Common myeloid progenitor, CD34-positive (primary cell): ENCODE measurements at regions not wholly inside any gene's neighbourhood (a gene's known extent, or its start where the extent isn't known, plus 50 kb on each side); places are given as distances from the start of the nearest gene placed in this dataset.

Source experiments
- CTCF ChIA-PET: fragments of 350-600 bp; sonication (Branson Sonifier 250); formaldehyde crosslinking; loops from one replicate; lab custom pipeline; 2021; ENCODE audit warnings: antibody characterized with exemption; lab: Charles Lee
- POLR2A ChIA-PET: fragments of 350-600 bp; sonication (Branson Sonifier 250); formaldehyde crosslinking; loops from one replicate; lab custom pipeline; 2021; ENCODE audit warnings: antibody characterized with exemption; lab: Charles Lee
- DNase-seq, 3 donors: peaks; one replicate each; pipeline versions ENCODE4 v3.0.0 to v3.0.0-alpha.2; 2013
- H3K27ac ChIP-seq, 2 experiments: 1 replicate in 1 of 2; 2 replicates in 1 of 2; pipeline ENCODE4 v1.7.0; 2013; ENCODE audit warnings: inconsistent platforms in 2 of 2, low read length in 2 of 2, mild to moderate bottlenecking in 2 of 2, low read depth in 1 of 2, moderate library complexity in 1 of 2; ENCODE audit not compliant: severe bottlenecking in 2 of 2, insufficient read depth in 1 of 2, poor library complexity in 1 of 2
- H3K27me3 ChIP-seq, 5 experiments: replicated peaks in 2 of 5; 1 replicate in 3 of 5; 2 replicates in 2 of 5; pipeline versions ENCODE4 v1.6.1 to v1.7.0; 2013; ENCODE audit warnings: low read length in 4 of 5, mild to moderate bottlenecking in 2 of 5, moderate library complexity in 2 of 5, inconsistent platforms in 1 of 5; ENCODE audit not compliant: insufficient read depth in 5 of 5, control insufficient read depth in 4 of 5
- H3K36me3 ChIP-seq, 4 experiments: 1 replicate in 2 of 4; 2 replicates in 2 of 4; pipeline versions ENCODE4 v1.6.1 to v1.7.0; 2013; ENCODE audit warnings: low read length in 3 of 4, control low read depth in 1 of 4, mild to moderate bottlenecking in 1 of 4; ENCODE audit not compliant: control insufficient read depth in 4 of 4, insufficient read depth in 4 of 4
- H3K4me1 ChIP-seq, 4 experiments: 1 replicate in 3 of 4; 2 replicates in 1 of 4; pipeline versions ENCODE4 v1.6.1 to v1.7.1; 2013; ENCODE audit warnings: low read length in 3 of 4, mild to moderate bottlenecking in 3 of 4, control low read depth in 1 of 4, inconsistent platforms in 1 of 4, moderate library complexity in 1 of 4; ENCODE audit not compliant: control insufficient read depth in 4 of 4, insufficient read depth in 4 of 4; ENCODE audit errors: control extremely low read depth in 1 of 4
- H3K4me3 ChIP-seq, 7 experiments: 1 replicate in 4 of 7; 2 replicates in 3 of 7; pipeline versions ENCODE4 v1.5.1 to v1.7.0; 2013; ENCODE audit warnings: mild to moderate bottlenecking in 7 of 7, low read length in 6 of 7, moderate library complexity in 6 of 7, inconsistent platforms in 2 of 7, low read depth in 2 of 7, control low read depth in 1 of 7; ENCODE audit not compliant: insufficient read depth in 4 of 7, control insufficient read depth in 1 of 7; ENCODE audit errors: extremely low read depth in 1 of 7
- H3K9me3 ChIP-seq, 5 experiments: 1 replicate in 4 of 5; 2 replicates in 1 of 5; pipeline versions ENCODE4 v1.6.1 to v1.7.1; 2013; ENCODE audit warnings: low read length in 4 of 5, mild to moderate bottlenecking in 2 of 5, inconsistent platforms in 1 of 5, low read depth in 1 of 5, moderate library complexity in 1 of 5; ENCODE audit not compliant: control insufficient read depth in 4 of 5, insufficient read depth in 2 of 5; ENCODE audit errors: control extremely low read depth in 1 of 5
- WGBS: methylation state at CpG from one replicate; pipeline ENCODE4 v1.1.5; 2013; ENCODE audit not compliant: insufficient coverage; 5-methylcytosine and 5-hydroxymethylcytosine counted together

DNA sequence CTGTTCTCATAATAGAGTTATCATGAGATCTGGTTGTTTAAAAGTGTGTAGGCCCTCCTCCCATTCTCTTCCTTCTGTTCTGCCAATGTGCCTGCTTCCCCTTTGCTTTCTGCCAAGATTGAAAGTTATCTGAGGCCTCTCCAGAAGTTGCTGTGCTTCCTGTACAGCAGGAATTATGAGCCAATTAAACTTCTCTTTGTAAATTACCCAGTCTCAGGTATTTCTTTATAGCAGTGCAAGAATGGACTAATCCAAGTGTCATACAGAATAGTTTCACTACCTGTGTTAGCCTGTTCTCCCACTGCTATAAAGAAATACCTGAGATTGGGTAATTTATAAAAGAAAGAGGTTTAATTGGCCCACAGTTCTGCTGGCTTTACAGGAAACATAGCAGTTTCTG lies 100.0 kb downstream of the CD24 start:
- DNase-seq: no peak
- ChIA-PET CTCF (no interaction called here), POLR2A (no interaction called here)
- Histone ChIP-seq H3K27me3 (peaks cover 0 to 1% (median 0%) of the 10 kb centered on the region in 5 experiments), H3K9me3 (peaks cover 0 to 7% (median 3%) of the 10 kb centered on the region in 5 experiments), H3K36me3 (no peaks in the 10 kb centered on the region), H3K27ac (no peak overlapping the region), H3K4me3 (no peak overlapping the region), H3K4me1 (no peaks in the 10 kb centered on the region)

DNA sequence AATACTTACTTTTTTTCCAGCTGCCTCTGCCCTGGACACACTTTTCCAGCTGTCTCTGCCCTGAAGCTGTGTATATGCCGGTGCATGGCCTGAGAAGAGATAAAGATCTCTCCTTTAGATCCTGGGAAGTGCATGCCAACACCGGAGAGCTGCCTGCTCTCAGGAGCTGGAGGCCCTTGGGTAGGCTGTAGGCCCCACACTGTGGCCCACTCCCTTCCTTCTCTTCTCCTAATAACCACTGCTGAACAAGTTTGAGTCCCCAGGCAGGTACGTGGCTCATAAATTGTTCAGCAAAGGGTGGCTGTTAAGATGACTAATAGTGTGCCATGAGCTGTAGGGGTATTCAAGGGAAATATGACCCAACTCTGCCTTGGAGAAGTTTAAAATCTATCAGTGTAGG lies 102.5 kb downstream of the CD24 start:
- Histone ChIP-seq H3K9me3 (peaks cover 0 to 9% (median 6%) of the 10 kb centered on the region in 5 experiments), H3K27ac (no peak overlapping the region), H3K27me3 (no peaks in the 10 kb centered on the region), H3K4me3 (no peak overlapping the region), H3K4me1 (no peaks in the 10 kb centered on the region), H3K36me3 (no peaks in the 10 kb centered on the region)
- CTCF ChIA-PET: no interaction called here
- DNase-seq: no peak
- WGBS: 83% methylated on average over 1 of the region's 3 CpGs
- POLR2A ChIA-PET: no interaction called here

DNA sequence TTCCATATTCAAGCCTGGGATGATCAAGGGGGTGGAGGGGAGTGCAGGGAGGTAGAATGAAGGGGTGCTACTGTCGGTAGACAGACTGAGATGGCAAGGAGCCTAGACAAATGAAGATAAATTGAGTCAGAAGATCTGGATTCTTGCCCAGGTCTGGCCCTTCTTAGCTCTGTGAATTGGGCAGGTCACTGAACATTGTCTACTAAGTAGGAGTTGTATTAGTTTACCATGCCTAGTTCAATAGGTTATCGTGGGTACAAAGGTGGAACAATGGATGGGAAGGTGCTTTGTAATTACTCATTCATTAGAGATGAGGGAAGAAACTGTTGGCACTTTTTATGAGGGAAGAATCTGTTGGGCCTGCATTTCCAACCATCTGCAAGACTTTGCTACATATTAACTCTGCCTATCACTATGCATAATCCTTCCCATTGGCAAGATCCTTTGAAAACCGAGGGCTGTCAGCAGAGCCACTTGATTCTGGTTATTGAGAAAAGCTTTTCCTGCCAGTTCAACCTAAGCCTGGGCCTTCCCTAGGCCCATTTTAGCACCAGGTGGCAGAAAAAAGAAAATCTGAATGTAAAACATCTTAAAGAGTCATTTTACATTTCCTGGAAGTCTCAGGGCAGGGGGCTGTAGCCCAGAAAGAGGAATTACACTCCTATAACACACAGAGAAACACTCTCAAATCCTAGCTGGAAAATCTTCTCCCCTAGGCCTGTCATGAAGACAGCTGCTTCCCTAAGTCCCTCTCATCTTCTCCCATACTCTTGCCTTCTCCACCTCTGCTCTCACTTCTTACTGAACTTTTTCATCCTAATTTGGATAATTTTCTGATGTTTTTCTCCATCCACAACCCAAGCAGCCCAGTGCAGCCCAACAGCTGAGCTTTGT lies 103.5 kb downstream of the CD24 start:
- peaks cover 0 to 9% (median 6%) of the 10 kb centered on the region in 5 experiments for H3K9me3 ChIP-seq
- 79% methylated on average over 2 of the region's 3 CpGs for WGBS
- DNase-seq: no peak
- ChIA-PET CTCF (no interaction called here), POLR2A (no interaction called here)
- H3K36me3 ChIP-seq: no peaks in the 10 kb centered on the region
- H3K27me3 ChIP-seq: no peaks in the 10 kb centered on the region
- H3K4me3 ChIP-seq: no peak overlapping the region
- no peaks in the 10 kb centered on the region for H3K4me1 ChIP-seq
- no peak overlapping the region for H3K27ac ChIP-seq

DNA sequence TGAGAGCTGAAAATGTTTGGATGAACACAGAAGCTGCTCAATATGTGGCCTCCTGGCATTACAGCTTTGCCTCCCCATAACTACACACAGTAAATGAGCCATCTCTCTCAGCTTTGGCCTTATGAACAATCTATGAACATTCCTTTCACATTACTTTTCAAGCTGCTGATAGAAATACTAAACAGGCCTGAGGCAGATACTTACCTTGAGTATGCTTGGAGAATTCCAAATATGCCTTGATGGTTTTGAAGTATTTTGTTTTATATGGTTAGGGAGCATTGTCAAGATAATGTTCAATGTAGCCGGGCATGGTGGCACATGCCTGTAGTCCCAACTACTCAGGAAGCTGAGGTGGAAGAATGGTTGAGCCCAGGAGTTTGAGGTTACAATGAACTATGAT lies 104.5 kb downstream of the CD24 start:
- H3K27ac ChIP-seq: no peak overlapping the region
- DNase-seq: no peak
- CTCF ChIA-PET: no interaction called here

DNA sequence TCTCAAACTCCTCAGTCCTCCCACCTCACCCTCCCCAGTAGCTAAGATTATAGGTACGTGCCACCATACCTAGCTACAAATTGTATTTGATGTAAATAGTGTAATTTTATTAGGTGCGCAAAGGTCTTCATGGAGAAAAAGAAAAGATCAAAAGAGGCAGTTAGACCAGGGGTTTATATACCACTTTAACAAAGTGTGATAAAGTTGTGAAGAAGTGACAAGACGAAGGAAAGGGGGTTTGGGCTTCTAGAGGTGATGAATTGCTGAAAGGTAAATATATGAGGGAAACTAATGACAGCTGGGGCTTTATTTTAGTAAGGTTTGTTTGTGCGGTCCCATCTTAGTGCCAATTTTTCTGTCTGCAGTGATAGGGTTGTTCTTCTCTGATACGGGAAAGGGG lies 105.3 kb downstream of the CD24 start:
- DNase-seq: no peak
- 100% methylated on average over 2 of the region's 5 CpGs for WGBS
- Histone ChIP-seq H3K27ac (no peak overlapping the region), H3K4me3 (no peak overlapping the region), H3K9me3 (peaks cover 0 to 5% (median 2%) of the 10 kb centered on the region in 5 experiments), H3K27me3 (no peaks in the 10 kb centered on the region), H3K4me1 (no peaks in the 10 kb centered on the region), H3K36me3 (no peaks in the 10 kb centered on the region)
- ChIA-PET POLR2A (no interaction called here), CTCF (no interaction called here)

More for the DNA sequence above, 104.5 kb downstream of the CD24 start:
- 100% methylated on average over 1 of the region's 1 CpG for WGBS
- H3K9me3 ChIP-seq: peaks cover 0 to 5% (median 2%) of the 10 kb centered on the region in 5 experiments
- H3K4me3 ChIP-seq: no peak overlapping the region
- no peaks in the 10 kb centered on the region for H3K27me3 ChIP-seq
- no peaks in the 10 kb centered on the region for H3K36me3 ChIP-seq
- POLR2A ChIA-PET: no interaction called here
- H3K4me1 ChIP-seq: no peaks in the 10 kb centered on the region

DNA sequence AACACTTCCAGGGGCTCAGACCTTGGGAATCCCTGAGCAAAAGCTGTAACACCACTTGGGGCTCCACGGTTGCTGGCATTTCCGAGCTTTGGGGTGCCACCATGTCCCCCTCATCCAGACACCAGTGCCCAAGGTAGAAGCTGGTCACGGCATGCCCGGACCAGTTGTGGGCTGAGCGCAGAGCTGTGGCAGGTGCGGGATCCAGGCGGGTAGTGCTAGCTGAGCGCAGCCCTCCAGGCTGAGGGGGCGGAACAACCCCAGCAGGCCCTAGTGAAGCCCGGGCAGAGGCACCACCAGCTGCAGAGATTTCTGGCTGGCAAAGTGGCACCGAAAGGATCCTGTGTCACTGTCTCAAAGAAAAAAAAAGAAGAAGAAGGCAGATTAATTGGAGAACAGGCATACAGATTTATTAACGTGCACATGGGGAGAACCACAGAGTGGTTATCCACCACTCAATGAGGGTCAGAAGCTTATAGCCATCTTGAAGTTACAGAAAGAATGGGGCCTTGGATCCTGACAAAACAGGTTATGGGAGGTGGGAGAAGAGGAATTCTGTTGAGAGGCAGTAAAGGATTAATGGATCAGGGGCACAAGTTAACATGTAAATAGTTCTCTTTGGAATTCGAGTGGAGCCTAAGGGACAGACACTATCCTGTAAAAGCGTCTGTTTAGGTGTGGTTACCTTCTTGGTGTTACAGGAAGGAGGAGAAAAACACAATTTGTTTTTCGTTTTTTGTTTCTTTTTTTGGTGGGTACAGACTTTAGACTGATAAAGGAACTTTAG lies 107.5 kb downstream of the CD24 start:
- DNase-seq: no peak
- Histone ChIP-seq H3K4me3 (no peak overlapping the region), H3K4me1 (no peaks in the 10 kb centered on the region), H3K27me3 (no peaks in the 10 kb centered on the region), H3K36me3 (no peaks in the 10 kb centered on the region), H3K27ac (no peak overlapping the region), H3K9me3 (peaks cover 0 to 15% (median 4%) of the 10 kb centered on the region in 5 experiments)
- ChIA-PET POLR2A (no interaction called here), CTCF (no interaction called here)
- 96% methylated on average over 15 of the region's 15 CpGs for WGBS

DNA sequence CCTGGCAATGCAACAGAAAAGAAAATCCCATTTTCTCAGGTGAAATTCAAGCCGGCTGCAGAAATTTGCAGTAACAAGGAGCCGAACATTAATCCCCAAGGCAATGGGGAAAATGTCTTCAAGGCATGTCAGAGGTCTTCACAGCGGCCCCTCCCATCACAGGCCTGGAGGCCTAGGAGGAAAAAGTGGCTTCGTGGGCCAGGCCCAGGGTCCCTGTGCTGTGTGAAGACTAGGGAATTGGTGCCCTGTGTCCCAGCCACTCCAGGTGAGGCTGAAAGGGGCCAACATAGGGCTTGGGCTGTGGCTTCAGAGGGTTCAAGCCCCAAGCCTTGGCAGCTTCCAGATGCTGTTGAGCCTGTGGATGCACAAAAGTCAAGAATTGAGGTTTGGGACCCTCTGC lies 111.7 kb downstream of the CD24 start:
- ChIA-PET CTCF (no interaction called here), POLR2A (no interaction called here)
- peaks cover 0 to 17% (median 7%) of the 10 kb centered on the region in 5 experiments for H3K9me3 ChIP-seq
- no peaks in the 10 kb centered on the region for H3K27me3 ChIP-seq
- WGBS: 100% methylated on average over 4 of the region's 4 CpGs
- H3K4me1 ChIP-seq: no peaks in the 10 kb centered on the region
- no peaks in the 10 kb centered on the region for H3K36me3 ChIP-seq
- DNase-seq: no peak
- H3K4me3 ChIP-seq: no peak overlapping the region
- no peak overlapping the region for H3K27ac ChIP-seq
